ENCODE measurements at regions not wholly inside any gene's neighbourhood (a gene's known extent, or its start where the extent isn't known, plus 50 kb on each side); places are given as distances from the start of the nearest gene placed in this dataset.

GRCh38 chr5:2575871-2576270, 175.6 kb downstream of the IRX2 start:
- Histone ChIP-seq H3K9ac (ENCODE audit: low read length) (no peak overlapping the region), H3K79me2 (ENCODE audit: insufficient read depth, low read length) (no peaks in the 10 kb centered on the region), H3K36me3 (ENCODE audit: insufficient read depth, low read length) (no peaks in the 10 kb centered on the region), H3K27me3 (ENCODE audit: insufficient read depth, low read length) (no peaks in the 10 kb centered on the region), H2AFZ (ENCODE audit: low read length) (no peak overlapping the region), H3K9me2 (ENCODE audit: low read depth, low read length) (no peaks in the 10 kb centered on the region), H3K4me1 (ENCODE audit: insufficient read depth, low read length, severe bottlenecking) (no peaks in the 10 kb centered on the region), H3K27ac (ENCODE audit: low read depth, low read length, poor library complexity, severe bottlenecking) (no peak overlapping the region), H4K20me1 (ENCODE audit: insufficient read depth, low read length) (no peaks in the 10 kb centered on the region), H3F3A (ENCODE audit: insufficient read depth, low read length) (no peaks in the 10 kb centered on the region), H3K4me3 (ENCODE audit: low read depth, low read length, poor library complexity, severe bottlenecking) (no peak overlapping the region), H3K4me2 (ENCODE audit: low read length) (no peak overlapping the region), H3K9me3 (ENCODE audit: low read length) (no peaks in the 10 kb centered on the region)
- TF ChIP-seq EZH2 (IDR thresholded peaks at IDR 0.05; ENCODE audit: borderline replicate concordance, low read length) (no peak), CTCF (IDR thresholded peaks at IDR 0.05; ENCODE audit: low read length) (no peak)

- no peak for TF ChIP-seq EZH2 (IDR thresholded peaks at IDR 0.05; ENCODE audit: borderline replicate concordance, low read length)
- no peak for TF ChIP-seq CTCF (IDR thresholded peaks at IDR 0.05; ENCODE audit: low read length)
- Histone ChIP-seq H3K9me3 (ENCODE audit: low read length) (no peaks in the 10 kb centered on the region), H3K27me3 (ENCODE audit: insufficient read depth, low read length) (no peaks in the 10 kb centered on the region), H3K9ac (ENCODE audit: low read length) (no peak overlapping the region), H4K20me1 (ENCODE audit: insufficient read depth, low read length) (no peaks in the 10 kb centered on the region), H3K4me1 (ENCODE audit: insufficient read depth, low read length, severe bottlenecking) (no peaks in the 10 kb centered on the region), H3F3A (ENCODE audit: insufficient read depth, low read length) (no peaks in the 10 kb centered on the region), H3K4me3 (ENCODE audit: low read depth, low read length, poor library complexity, severe bottlenecking) (no peak overlapping the region), H3K27ac (ENCODE audit: low read depth, low read length, poor library complexity, severe bottlenecking) (no peak overlapping the region), H3K9me2 (ENCODE audit: low read depth, low read length) (no peaks in the 10 kb centered on the region), H2AFZ (ENCODE audit: low read length) (no peak overlapping the region), H3K36me3 (ENCODE audit: insufficient read depth, low read length) (no peaks in the 10 kb centered on the region), H3K4me2 (ENCODE audit: low read length) (no peak overlapping the region), H3K79me2 (ENCODE audit: insufficient read depth, low read length) (no peaks in the 10 kb centered on the region)
These were observed 176.2 kb downstream of the IRX2 start for GRCh38 chr5:2575292-2575691.

- Histone ChIP-seq H3K27ac (ENCODE audit: low read depth, low read length, poor library complexity, severe bottlenecking) (no peak overlapping the region), H3K4me1 (ENCODE audit: insufficient read depth, low read length, severe bottlenecking) (no peaks in the 10 kb centered on the region), H3K4me3 (ENCODE audit: low read depth, low read length, poor library complexity, severe bottlenecking) (no peak overlapping the region), H3K9me3 (ENCODE audit: low read length) (no peaks in the 10 kb centered on the region), H3F3A (ENCODE audit: insufficient read depth, low read length) (no peaks in the 10 kb centered on the region), H3K27me3 (ENCODE audit: insufficient read depth, low read length) (no peaks in the 10 kb centered on the region), H3K4me2 (ENCODE audit: low read length) (no peak overlapping the region), H3K36me3 (ENCODE audit: insufficient read depth, low read length) (no peaks in the 10 kb centered on the region), H4K20me1 (ENCODE audit: insufficient read depth, low read length) (no peaks in the 10 kb centered on the region), H2AFZ (ENCODE audit: low read length) (no peak overlapping the region), H3K9ac (ENCODE audit: low read length) (no peak overlapping the region), H3K9me2 (ENCODE audit: low read depth, low read length) (no peaks in the 10 kb centered on the region), H3K79me2 (ENCODE audit: insufficient read depth, low read length) (no peaks in the 10 kb centered on the region)
- TF ChIP-seq EZH2 (IDR thresholded peaks at IDR 0.05; ENCODE audit: borderline replicate concordance, low read length): no peak
- TF ChIP-seq CTCF (IDR thresholded peaks at IDR 0.05; ENCODE audit: low read length): no peak
These were observed 177.3 kb downstream of the IRX2 start for GRCh38 chr5:2574155-2574554.

Data from OCI-LY1 (cell line).